CD4-positive, alpha-beta T cell (primary cell): ENCODE measurements at regions not wholly inside any gene's neighbourhood (a gene's known extent, or its start where the extent isn't known, plus 50 kb on each side); places are given as distances from the start of the nearest gene placed in this dataset.

Experiments
- ATAC-seq: fragments of 200-7000 bp; cut with Tn5 transposase; one replicate; pipeline ENCODE4 v1.10.0; 2022; ENCODE audit warnings: mild to moderate bottlenecking; ENCODE audit not compliant: poor library complexity
- CTCF ChIA-PET: fragments of 350-600 bp; sonication (Branson Sonifier 250); formaldehyde crosslinking; loops from one replicate; lab custom pipeline; 2021; ENCODE audit warnings: antibody characterized with exemption, inconsistent platforms; lab: Charles Lee
- POLR2A ChIA-PET: fragments of 350-600 bp; sonication (Branson Sonifier 250); formaldehyde crosslinking; loops from one replicate; lab custom pipeline; 2021; ENCODE audit warnings: antibody characterized with exemption, inconsistent platforms; lab: Charles Lee
- DNase-seq, 14 experiments: peaks; one replicate each; pipeline ENCODE4 v3.0.0-alpha.2; 2013 to 2020; ENCODE audit warnings: mixed read lengths in 2 of 14
- H3K27ac ChIP-seq, 2 donors: one replicate each; pipeline versions ENCODE4 v1.5.1 to v1.7.0; 2013; ENCODE audit warnings: low read length in 2 of 2, low read depth in 1 of 2, mild to moderate bottlenecking in 1 of 2
- H3K27me3 ChIP-seq, 2 experiments: 1 replicate in 1 of 2; 2 replicates in 1 of 2; pipeline versions ENCODE4 v1.6.1 to v1.7.0; 2013; ENCODE audit warnings: low read length in 2 of 2, control low read depth in 1 of 2, mild to moderate bottlenecking in 1 of 2, moderate library complexity in 1 of 2; ENCODE audit not compliant: insufficient read depth in 2 of 2, control insufficient read depth in 1 of 2
- H3K36me3 ChIP-seq: one replicate; pipeline ENCODE4 v1.6.1; 2013; ENCODE audit warnings: low read length, control low read depth; ENCODE audit not compliant: insufficient read depth
- H3K4me1 ChIP-seq: one replicate; pipeline ENCODE4 v1.6.1; 2013; ENCODE audit warnings: low read length, control low read depth; ENCODE audit not compliant: insufficient read depth
- H3K4me3 ChIP-seq: one replicate; pipeline ENCODE4 v1.5.1; 2013; ENCODE audit warnings: mild to moderate bottlenecking, low read length, moderate library complexity
- H3K9me3 ChIP-seq, 2 experiments: 1 replicate in 1 of 2; 2 replicates in 1 of 2; pipeline versions ENCODE4 v1.6.1 to v1.7.0; 2013; ENCODE audit warnings: low read length in 2 of 2, mild to moderate bottlenecking in 2 of 2, control low read depth in 1 of 2, moderate library complexity in 1 of 2; ENCODE audit not compliant: control insufficient read depth in 1 of 2, insufficient read depth in 1 of 2
- H3K27ac Mint-ChIP-seq: one replicate; pipeline ENCODE4 v1.8.0; 2020; ENCODE audit warnings: mixed read lengths
- H3K27me3 Mint-ChIP-seq: one replicate; pipeline ENCODE4 v1.8.0; 2021; ENCODE audit warnings: mixed read lengths
- H3K36me3 Mint-ChIP-seq: one replicate; pipeline ENCODE4 v1.8.0; 2021; ENCODE audit warnings: low read depth, mixed read lengths
- H3K4me1 Mint-ChIP-seq: one replicate; pipeline ENCODE4 v1.8.0; 2021; ENCODE audit warnings: low read depth, mixed read lengths
- H3K4me3 Mint-ChIP-seq: one replicate; pipeline ENCODE4 v1.8.0; 2020; ENCODE audit warnings: mild to moderate bottlenecking, mixed read lengths
- H3K9me3 Mint-ChIP-seq: one replicate; pipeline ENCODE4 v1.8.0; 2020; ENCODE audit warnings: mixed read lengths
- intact Hi-C, 2 experiments: fragments of 100-400 bp; cut with DNase I in 1 of 2; cut with micrococcal nuclease in 1 of 2; formaldehyde crosslinking; loops; one replicate each; pipeline versions ENCODE4 v1.15.1 to v1.9.0; 2023 to 2025; cut with DNase I, micrococcal nuclease
- TF ChIP-seq, protein P1 (sequence below): fragments of 200-600 bp; IDR thresholded peaks from one replicate; pipeline ENCODE4 v1.8.0; 2022; ENCODE audit warnings: antibody characterized with exemption, mild to moderate bottlenecking

DNA sequence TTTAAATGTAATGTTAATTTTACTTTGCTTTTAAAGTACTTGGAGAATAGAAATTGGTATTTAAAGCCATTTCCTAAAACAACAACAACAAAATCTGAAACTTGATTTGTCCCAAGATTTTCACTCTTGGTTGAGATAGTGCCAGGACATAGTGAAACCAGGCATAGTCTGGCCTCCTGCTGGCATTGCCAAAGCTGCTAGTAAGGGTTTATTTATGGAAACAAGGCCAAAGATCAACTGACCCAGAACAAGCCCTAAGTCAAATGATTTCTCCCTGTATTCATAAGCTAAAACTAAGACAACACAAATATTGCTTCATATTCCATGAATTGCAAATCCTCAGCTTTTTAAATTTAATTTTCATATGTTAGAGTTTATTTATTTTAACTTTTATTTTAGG is 227.5 kb upstream of the FGF13 start:
- CTCF ChIA-PET: no interaction called here
- no peaks in the 10 kb centered on the region for H3K27me3 Mint-ChIP-seq
- TF ChIP-seq, protein P1, sequence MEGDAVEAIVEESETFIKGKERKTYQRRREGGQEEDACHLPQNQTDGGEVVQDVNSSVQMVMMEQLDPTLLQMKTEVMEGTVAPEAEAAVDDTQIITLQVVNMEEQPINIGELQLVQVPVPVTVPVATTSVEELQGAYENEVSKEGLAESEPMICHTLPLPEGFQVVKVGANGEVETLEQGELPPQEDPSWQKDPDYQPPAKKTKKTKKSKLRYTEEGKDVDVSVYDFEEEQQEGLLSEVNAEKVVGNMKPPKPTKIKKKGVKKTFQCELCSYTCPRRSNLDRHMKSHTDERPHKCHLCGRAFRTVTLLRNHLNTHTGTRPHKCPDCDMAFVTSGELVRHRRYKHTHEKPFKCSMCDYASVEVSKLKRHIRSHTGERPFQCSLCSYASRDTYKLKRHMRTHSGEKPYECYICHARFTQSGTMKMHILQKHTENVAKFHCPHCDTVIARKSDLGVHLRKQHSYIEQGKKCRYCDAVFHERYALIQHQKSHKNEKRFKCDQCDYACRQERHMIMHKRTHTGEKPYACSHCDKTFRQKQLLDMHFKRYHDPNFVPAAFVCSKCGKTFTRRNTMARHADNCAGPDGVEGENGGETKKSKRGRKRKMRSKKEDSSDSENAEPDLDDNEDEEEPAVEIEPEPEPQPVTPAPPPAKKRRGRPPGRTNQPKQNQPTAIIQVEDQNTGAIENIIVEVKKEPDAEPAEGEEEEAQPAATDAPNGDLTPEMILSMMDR: no peak
- Histone ChIP-seq H3K36me3 (no peaks in the 10 kb centered on the region), H3K4me1 (no peaks in the 10 kb centered on the region), H3K27ac (no peak overlapping the region), H3K9me3 (no peaks in the 10 kb centered on the region), H3K27me3 (no peaks in the 10 kb centered on the region), H3K4me3 (no peak overlapping the region)
- H3K27ac Mint-ChIP-seq: no peak overlapping the region
- no peaks in the 10 kb centered on the region for H3K9me3 Mint-ChIP-seq
- no peak for ATAC-seq
- H3K36me3 Mint-ChIP-seq: no peaks in the 10 kb centered on the region
- no peaks in the 10 kb centered on the region for H3K4me1 Mint-ChIP-seq
- POLR2A ChIA-PET: no interaction called here
- intact Hi-C loops: no loop called here
- DNase-seq: no peak
- H3K4me3 Mint-ChIP-seq: no peak overlapping the region

- Mint-ChIP-seq H3K9me3 (no peaks in the 10 kb centered on the region), H3K4me1 (no peaks in the 10 kb centered on the region), H3K4me3 (no peak overlapping the region), H3K27ac (no peak overlapping the region), H3K36me3 (no peaks in the 10 kb centered on the region), H3K27me3 (no peaks in the 10 kb centered on the region)
- ChIA-PET POLR2A (no interaction called here), CTCF (no interaction called here)
- TF ChIP-seq, protein P1: no peak
- no peak for DNase-seq
- no peaks in the 10 kb centered on the region for H3K27me3 ChIP-seq
- H3K36me3 ChIP-seq: no peaks in the 10 kb centered on the region
- no peaks in the 10 kb centered on the region for H3K9me3 ChIP-seq
- intact Hi-C loops: no loop called here
- H3K4me3 ChIP-seq: no peak overlapping the region
- ATAC-seq: no peak
- H3K4me1 ChIP-seq: no peaks in the 10 kb centered on the region
- no peak overlapping the region for H3K27ac ChIP-seq
These were observed 226.5 kb upstream of the FGF13 start for GRCh38 chrX:138938003-138938402.

GRCh38 chrX:138931212-138931611 is 219.7 kb upstream of the FGF13 start:
- TF ChIP-seq, protein P1: no peak
- Mint-ChIP-seq H3K36me3 (no peaks in the 10 kb centered on the region), H3K27me3 (no peaks in the 10 kb centered on the region), H3K9me3 (peaks cover 3% of the 10 kb centered on the region), H3K4me3 (no peak overlapping the region), H3K27ac (no peak overlapping the region), H3K4me1 (no peaks in the 10 kb centered on the region)
- H3K4me1 ChIP-seq: no peaks in the 10 kb centered on the region
- H3K4me3 ChIP-seq: no peak overlapping the region
- intact Hi-C loops: no loop called here
- H3K27me3 ChIP-seq: no peaks in the 10 kb centered on the region
- H3K36me3 ChIP-seq: no peaks in the 10 kb centered on the region
- ATAC-seq (no peak), DNase-seq (no peak)
- H3K27ac ChIP-seq: no peak overlapping the region
- ChIA-PET POLR2A (no interaction called here), CTCF (no interaction called here)
- H3K9me3 ChIP-seq: no peaks in the 10 kb centered on the region
